HG03442 (cell line): ENCODE measurements at regions not wholly inside any gene's neighbourhood (a gene's known extent, or its start where the extent isn't known, plus 50 kb on each side); places are given as distances from the start of the nearest gene placed in this dataset.
"Not testable (repeated sequence)": the region's sequence is repeated elsewhere in the genome, so short reads cannot be mapped to it uniquely, and the experiment has no call there.

ENCODE experiments used
- ATAC-seq: cut with Tn5 transposase; IDR thresholded peaks from one replicate; pipeline ENCODE4 v1.9.1; 2021; ENCODE audit warnings: mild to moderate bottlenecking, moderate library complexity; ENCODE audit not compliant: unreplicated experiment

DNA sequence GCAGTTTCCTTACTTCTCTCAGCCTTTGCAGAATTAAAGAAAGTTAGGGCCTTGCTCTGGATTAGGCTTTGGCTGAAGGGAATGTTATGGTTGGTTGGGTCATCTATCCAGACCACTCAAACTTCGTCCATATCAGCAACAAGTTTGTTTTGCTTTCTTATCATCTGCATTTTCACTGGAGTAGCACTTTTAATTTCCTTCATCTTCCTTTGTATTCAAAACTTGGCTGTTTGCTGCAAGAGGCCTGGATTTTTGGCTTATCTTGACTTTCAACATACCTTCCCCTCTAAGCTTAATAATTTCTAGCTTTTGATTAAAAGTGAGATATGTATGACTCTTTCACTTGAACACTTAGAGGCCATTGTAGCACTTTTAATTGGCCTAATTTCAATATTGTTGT lies 126.7 kb upstream of the CENPE start:
- ATAC-seq: no peak

DNA sequence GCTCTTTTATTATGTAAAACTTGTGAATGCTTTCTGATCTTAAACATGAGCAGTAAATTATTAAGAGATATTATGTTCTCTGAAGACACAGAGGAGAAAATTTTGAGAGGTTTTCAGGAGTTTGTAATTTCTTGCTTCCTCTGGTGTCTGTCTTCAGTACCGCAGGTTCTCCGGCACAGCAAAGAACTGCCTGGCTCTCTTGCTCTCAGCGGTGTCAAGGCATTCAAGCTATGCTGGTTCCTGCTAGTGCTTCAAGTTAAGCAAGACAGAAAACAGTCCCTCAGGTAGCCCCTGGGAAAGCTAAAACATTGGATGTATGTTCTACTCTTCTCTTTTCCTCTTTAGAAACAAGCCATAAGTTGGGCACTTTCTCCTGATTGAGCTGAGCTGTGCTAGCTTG lies 120.2 kb upstream of the CENPE start:
- no peak for ATAC-seq

DNA sequence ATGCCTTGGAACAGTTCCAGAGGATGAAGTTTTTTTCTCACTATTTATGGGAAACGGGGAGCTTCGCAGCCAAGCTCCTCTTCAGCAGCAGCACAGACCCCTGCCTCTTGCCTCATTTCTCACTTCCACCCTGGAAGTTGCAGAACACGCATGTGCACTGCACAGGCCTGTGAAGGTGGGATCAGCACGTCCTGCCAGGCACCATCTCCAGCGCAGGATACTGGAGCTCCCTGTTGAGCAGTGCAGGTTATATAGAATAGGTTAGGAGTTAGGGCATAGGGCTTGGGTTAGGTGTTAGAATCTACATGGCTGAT lies 110.1 kb upstream of the CENPE start:
- no peak for ATAC-seq

DNA sequence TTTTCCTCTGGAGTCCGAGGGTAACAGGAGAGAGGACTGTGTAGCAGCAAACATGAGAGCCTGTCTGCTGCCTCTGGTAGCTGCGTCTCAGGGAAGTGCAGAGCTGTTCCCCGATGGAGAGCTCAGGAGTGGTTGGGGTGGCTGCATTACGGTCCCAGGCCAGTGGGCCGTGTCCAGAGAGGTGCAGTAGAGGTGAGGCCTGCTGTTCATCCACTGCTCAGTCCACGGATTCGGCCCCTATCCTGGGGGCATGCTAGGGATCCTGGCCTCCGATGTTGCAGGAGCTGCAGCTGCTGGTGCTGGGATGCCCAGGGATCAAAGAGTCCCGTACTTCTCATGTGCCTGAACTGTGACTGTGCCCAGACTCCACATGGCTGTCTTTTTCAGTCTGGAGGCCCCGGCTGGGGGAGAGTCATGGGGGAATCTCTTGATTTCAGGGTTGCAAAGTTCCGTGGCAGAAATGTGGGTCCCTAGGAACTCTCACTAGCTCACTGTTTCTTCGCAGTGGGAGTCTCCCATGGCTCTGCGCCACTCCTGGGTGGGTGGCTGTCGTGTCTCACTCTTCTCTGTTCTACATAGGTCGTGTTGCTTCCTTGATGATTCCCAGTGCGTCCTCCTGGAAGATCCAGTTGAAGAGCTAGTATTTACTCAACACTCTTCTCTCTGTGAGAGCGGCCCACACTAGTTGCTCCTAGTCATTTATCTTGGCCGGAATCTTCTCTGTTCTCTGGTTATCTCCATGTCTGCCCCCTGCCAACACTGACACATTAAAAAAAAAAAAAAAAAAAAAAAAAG lies 109.5 kb upstream of the CENPE start:
- ATAC-seq: no peak

DNA sequence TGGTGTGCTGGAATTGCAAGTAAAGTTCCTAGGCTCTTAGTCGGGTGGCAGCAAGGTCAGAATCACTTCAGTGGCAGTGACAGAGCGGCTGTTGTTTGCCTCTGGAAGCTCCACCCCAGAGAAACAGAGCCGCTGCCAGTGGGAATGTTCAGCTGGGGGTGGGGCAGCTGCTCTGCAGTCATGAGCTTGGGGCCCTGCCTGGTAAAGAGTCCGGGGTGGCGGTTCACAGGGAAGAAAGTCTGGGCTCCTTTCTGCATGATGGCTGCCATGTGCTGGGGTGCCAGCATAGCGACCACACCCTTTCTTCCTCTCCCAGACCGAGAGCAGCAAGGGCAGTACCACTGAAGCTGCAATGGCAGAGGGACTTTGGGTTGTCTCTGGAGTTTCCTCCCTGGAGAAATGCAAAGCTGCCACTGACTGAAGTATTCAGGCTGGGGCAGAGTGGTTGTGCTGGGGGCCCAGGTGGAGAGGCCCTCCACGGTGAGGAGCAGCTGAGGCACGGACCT lies 108.8 kb upstream of the CENPE start:
- no peak for ATAC-seq

DNA sequence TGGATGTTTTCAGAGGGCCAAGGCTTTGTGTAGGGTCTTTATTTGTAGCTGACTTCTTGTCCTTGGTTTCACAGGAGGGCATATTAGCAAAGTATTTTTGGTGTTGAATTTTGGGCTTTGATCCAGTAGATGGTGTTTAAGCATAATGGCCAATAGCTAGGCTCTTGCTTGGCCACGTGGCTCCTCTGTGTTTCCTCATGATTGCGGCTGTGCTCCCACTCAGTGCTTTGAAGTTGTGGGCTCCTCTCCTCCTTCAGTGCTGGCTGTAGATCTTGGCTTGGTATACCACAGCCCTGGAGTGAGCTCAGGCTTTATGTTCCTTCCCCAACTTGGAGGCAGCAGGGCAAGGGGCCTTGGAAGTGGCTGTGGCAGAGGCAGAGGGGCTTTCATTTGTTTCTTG lies 107.2 kb upstream of the CENPE start:
- ATAC-seq: no peak

DNA sequence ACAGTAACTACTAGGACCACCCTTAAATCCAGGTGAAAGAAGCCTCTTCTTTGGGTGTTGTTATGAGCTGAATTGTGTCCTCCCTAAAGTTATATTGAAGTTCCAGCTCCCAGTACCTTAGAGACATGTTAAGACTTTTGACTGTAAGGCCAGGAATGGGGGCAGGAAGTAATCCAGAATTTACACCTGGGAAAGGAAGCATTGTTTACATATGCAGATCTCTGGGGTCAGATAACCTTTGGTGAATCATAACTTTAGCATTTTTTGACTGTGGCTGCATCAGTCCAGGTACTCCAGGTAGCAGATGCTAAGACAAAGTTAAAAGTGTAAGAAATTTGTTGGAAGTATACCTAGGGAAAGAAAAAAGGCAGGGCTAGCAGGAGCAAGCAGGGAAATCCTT lies 104.9 kb upstream of the CENPE start:
- ATAC-seq: no peak

DNA sequence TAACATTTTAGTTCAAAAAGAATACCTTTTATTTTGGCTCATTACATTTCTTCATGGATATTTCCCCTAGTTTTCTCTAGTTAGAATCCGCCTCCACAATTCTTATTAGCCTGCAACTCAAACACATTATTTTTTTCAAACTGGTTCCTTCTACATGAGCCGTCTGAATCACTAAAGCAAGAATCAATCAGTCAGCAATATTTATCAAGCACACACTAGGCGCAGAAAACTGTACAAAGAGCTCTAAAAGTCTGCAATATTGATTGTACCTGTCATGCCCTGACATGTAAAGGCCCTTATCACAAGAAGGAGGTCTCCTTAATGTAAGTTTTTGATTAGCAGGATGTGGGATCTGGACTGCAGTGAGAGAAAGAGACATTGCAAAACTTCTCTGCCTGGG lies 94.8 kb upstream of the CENPE start:
- ATAC-seq: no peak

DNA sequence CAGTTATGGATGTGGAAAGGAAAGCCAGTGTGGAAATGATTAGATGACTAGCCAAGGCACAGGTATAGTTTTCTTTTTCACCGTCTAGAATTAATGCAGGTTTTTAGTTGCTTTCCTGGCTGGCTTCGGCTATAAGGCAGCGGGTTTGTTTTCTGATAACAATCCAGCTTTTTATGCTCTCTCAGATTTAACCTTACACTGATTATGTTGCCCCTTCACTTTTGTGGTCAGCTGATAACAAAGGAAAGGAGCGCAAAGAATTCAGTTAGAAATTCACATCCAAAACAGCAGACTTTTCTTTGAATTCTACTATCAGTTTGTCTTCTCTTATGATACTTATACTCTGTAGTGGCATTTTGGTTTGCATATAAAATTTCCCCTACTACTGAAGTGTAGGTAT lies 94.2 kb upstream of the CENPE start:
- ATAC-seq: no peak

DNA sequence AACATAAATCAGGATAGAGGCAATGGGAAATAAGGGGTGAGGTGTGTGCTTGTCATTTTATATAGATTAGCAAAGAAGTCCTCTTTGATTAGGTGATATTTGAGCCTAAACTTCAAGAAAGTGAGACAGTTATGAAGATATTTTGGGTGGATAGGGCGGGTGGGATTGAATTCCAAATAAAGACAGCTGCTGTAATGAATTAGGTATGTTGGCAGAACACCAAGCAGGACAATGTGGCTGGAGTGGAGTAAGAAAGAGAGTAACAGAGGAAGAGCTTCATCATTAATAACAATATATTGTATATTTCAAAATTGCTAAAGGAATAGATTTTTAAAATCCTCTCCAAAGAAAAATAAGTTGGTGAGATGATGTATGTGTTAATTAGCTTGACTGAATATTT lies 91.0 kb upstream of the CENPE start:
- ATAC-seq: no peak

DNA sequence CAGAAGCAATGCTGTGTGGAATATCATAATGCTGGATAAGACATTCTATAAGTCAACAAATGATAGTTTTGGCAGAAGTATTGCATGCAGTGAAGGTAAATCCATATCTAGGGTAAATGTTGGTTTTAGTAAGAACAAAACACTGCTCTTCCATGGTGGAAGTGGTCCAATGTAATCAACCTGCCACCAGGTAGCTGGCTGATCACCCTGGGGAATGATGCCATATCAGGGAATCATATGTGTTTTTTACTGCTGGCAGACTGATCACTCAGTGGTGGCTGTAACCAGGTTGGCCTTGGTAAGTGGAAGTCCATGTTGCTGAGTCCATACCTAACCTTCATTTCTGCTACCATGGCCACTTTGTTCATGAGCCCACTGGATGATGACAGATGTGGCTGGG lies 74.0 kb upstream of the CENPE start:
- no peak for ATAC-seq

DNA sequence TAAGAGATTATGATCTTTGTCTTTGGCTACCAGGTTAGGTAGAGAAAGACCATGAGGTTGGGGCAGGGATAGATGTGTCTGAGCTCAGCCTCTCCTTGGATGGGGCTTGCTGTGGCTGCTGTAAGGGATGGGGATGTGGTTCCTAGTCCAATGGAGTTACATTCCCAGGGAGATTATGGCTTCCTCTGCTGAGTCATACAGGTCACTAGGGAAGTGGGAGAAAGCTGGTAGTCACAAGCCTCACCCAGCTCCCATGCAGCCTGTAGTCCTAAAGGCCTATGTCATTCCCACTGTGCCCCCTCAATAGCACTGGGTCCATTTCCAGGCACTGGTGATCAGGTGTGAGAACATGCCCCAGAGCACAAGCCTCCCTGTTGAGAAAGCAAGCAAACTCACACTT lies 70.6 kb upstream of the CENPE start:
- ATAC-seq: no peak

DNA sequence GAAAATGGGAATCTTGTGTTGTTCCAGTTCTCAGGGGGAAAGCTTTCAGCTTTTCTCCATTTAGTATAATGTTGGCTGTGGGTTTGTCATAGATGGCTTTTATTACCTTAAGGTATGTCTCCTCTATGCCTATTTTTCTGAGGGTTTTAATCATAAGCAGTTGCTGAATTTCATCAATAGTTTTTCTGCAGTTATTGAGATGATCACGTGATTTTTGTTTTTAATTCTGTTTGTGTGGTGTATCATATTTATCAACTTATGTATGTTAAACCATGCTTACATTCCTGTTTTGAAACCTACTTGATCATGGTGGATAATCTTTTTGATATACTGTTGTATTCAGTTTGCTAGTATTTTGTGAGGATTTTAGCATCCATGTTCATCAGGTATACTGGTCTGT lies 66.8 kb upstream of the CENPE start:
- ATAC-seq: no peak

DNA sequence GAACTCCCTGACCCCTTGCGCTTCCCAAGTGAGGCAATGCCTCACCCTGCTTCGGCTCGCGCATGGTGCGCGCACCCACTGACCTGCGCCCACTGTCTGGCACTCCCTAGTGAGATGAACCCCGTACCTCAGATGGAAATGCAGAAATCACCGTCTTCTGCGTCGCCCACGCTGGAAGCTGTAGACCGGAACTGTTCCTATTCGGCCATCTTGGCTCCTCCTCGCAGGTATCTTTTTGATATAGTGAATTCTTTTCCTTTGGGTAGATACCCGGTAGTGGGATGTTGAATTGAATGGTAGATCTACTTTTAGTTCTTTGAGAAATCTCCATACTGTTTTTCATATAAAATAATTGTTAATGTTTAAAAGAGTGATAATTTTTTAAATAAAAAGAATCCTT lies 57.9 kb upstream of the CENPE start:
- not testable (repeated sequence) for ATAC-seq
